ENCODE measurements at regions not wholly inside any gene's neighbourhood (a gene's known extent, or its start where the extent isn't known, plus 50 kb on each side); places are given as distances from the start of the nearest gene placed in this dataset.

DNA sequence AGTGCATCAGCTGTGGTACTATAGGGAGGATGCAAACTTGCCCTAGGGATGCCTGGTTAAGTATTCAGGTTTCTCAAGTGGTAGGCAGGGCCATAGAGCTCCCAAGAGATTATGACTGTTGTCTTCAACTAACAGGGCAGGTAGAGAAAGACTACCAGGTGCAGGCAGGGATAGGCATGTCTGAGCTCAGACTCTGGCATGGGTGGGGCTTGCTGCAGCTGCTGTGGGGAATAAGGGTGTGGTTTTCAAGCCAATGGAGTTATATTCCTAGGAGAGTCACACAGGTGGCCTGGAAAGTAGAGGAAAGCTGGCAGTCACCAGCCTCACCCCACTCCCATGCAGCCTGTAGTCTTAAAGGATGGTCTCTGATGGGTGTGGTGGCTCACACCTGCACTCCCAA lies 673.4 kb upstream of the ADGRL4 start:
- no peak for DNase-seq (ENCODE audit: low spot score)

DNA sequence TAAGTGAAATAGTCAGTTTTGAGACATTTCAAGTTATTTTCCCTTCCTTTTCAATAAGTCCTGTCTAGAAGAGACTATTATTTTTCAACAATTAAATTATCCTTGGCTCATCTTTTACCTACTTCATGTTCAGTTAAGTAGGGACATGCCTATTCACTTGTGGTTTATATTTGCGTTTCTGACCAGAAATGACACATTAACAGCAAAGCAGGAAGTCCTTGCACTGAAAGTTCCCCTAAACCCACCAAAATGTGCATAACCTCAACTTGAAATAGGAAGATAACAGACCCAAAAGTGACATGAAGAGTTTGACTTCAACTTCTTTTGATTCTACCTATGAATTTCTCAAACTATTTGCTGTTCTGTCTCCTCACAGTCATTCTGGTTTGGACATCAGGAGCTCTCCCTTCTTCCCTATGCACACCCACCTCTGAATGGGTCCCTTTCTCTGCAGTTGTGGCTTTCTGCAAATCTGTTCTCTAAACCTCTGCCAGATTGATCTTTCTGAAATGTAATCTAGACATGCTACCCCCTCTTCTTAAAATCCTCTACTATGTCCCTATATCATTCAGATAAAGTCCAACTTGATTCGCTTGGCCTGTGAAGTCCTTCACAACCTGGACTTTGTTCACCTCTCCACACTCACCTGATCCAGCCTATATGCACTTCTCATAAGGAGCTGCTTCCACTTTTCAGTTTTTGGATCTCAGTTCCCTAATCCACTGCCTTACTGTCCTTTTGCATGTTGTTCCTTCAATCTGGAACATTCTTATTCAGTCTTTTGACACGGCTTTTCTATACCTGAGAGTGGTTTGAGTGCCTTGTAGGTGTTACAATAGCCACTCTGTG lies 661.5 kb upstream of the ADGRL4 start:
- FAIRE-seq: no peak

More for the DNA sequence above, 673.4 kb upstream of the ADGRL4 start:
- FAIRE-seq: no peak

DNA sequence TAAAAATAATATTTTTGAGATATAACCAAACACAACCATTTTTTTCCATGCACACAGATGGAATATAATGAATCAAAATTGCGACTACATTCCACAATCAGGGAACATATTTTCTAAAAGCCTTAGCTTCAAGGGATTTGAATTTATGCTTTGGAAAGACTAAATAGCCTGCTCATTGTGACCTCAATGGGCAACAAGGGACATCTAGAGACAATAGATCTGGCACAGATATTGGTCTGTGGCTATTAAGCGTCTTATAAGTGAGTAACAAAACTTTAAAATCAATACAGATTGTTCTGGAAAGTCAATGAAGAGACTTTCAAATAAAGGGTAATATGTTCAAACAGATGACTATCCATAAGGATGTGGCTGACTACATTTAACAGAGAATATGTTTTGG lies 660.6 kb upstream of the ADGRL4 start:
- DNase-seq (ENCODE audit: low spot score) (no peak), FAIRE-seq (no peak)

More for the DNA sequence above, 661.5 kb upstream of the ADGRL4 start:
- DNase-seq (ENCODE audit: low spot score): no peak

DNA sequence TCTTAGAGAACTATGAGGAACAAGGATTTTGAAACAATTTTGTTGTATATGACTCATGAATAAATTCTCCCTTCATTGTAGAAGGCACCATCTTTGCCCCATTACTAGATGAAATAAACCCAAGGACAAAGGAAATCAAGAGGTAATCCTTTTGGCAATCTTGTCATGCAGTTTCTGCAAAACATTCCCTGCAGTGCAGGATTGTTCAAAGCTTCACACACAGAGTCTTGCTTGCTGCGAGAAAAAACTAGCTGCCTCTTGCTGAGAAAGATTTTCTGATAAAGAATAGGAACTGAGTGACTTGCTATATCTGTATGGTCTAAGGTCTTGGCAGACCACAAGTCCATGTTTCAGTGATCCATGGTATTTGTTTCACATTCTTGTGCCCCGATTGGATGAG lies 657.4 kb upstream of the ADGRL4 start:
- DNase-seq (ENCODE audit: low spot score): no peak
- FAIRE-seq: no peak

DNA sequence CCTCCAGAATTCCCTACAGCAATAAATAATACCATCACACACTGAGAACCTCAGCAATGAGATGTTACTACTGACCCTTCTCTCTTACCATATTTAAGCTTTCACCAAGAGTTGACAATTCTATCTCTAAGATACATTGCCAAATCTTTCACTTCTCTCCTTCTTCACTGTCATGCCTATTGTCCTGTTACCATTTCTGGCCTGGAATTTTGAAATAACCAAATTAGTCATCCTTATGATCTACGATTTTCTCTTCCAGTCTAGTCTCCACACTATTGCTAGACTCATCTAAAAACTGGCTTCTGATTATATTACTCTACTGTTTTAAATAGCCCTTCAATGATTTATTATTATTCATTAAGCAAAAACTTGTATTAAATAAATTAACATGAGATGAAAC lies 656.1 kb upstream of the ADGRL4 start:
- no peak for FAIRE-seq
- no peak for DNase-seq (ENCODE audit: low spot score)

DNA sequence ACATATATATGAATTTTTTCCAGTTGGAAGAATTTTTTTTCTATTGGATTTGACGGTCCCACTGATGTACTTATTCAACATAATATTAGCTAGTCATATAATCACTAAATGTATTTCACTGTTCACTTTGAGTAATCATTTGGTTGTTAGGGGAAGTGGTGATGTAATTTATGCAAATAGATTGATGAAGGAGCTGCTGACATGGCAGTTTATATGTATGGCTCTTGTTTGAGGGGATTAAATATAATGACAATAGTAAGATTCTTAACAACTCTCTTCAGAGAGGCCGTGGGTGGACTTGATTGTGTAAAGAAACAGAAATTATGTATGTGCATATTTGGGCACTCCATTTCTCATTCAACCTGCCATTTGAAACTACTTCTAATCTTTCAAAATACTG lies 653.6 kb upstream of the ADGRL4 start:
- DNase-seq (ENCODE audit: low spot score): no peak
- FAIRE-seq: no peak

DNA sequence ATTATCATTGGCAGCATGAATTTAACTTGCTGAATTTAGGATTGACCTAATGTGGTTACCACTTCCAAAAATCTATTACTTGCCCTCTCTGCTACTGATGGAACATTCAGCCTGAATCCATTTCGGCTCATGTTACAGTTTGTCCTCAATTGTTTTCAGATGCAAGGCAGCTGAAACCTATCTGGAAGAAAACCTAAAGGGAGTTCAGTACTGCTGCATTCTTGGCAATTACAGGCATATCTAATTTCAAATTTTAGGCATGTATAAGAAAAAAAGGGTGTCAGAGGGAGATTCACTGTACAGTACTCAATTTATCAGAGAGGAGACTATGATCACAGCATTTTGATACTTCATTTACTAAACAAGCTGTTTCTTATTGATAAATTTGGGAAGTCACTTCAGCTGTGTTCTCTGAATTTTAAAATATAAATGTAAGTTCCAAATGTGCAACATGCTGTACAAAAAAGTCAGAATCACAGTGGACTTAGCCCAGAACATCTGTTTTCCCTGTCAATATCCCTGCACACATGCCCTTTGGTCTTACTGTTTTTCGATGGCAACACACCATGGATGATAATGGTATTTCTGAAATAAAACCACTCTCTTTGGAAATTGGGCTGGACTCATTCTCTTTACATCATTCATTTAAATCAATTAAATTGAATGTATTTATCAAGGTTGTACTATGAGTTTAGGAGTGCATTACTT lies 651.6 kb upstream of the ADGRL4 start:
- DNase-seq (ENCODE audit: low spot score): no peak
- FAIRE-seq: no peak

DNA sequence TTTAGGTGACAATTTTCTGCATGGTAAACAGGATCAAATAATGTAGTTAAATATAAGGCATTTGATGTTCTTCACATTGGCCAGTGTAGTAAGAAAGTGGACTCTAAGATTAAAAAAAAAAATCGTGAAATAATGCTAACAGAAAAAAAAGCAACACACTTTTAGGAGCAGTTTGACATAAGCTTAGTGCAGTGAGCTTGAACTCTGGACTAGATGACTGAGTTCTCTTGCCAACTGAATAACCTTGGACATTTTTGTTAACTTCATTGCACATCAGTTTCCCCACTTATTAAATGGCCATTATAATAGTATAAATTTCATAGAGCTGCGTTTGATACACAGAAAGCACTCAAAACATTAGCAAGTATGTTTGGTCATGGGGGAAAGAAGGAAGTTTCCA lies 649.3 kb upstream of the ADGRL4 start:
- no peak for DNase-seq (ENCODE audit: low spot score)
- no peak for FAIRE-seq

DNA sequence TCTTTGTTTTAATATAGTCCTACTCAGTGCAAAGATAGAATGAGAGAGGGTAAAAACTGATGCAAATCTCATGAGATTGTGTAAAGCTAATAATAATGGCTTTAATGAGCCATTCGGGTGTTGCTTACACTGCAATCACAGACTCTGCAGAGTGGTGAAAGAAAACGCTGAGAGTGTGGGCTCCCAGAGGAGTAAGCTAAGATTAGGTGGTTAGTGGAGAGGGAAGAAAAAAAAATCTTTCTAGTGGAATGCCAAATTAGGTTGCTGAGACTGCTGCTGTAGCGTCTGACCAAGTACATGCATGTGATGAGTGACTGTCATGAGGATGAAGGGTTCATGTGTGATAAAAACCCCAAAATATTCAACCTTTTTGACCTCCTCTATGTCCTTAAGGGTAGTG lies 645.9 kb upstream of the ADGRL4 start:
- FAIRE-seq: no peak

DNA sequence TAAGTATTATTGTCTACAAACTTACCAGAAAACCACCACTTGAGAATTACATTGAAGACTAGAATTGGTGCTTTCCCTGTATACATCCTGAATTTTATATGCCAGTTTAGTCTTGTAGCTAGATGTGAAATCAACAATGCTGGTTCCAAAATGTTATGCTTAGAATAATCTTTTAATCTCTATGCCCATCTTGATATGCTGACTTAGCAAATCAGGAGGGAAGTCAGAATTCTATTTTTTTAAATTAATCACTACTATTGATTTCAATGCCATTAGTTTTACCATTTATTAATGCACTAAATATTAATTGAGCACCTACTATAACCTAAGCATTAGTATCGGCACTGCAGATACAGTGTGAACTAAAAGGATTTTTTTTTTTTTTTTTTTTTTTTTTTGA lies 641.6 kb upstream of the ADGRL4 start:
- DNase-seq (ENCODE audit: low spot score): no peak
- FAIRE-seq: no peak

More for the DNA sequence above, 645.9 kb upstream of the ADGRL4 start:
- DNase-seq (ENCODE audit: low spot score): no peak

DNA sequence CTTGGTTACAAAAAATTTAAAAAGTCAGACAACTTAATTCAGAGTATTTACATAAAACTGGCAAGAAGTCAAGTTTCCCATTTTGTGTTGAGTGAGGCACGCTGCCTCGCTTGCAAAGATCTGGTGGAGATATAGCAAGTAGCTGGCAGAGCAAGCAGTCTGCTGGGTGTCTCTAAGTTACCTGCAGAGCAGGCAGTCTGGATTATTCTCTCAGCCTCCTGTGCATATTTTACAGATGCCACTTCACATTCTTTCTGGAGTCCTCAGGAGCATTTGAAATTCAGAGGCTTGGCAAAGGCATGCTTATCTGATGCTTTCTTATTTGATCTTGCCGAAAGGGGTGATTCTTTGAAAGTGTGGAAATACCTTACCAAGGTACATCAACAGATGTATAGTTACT lies 640.4 kb upstream of the ADGRL4 start:
- DNase-seq (ENCODE audit: low spot score): no peak
- no peak for FAIRE-seq

DNA sequence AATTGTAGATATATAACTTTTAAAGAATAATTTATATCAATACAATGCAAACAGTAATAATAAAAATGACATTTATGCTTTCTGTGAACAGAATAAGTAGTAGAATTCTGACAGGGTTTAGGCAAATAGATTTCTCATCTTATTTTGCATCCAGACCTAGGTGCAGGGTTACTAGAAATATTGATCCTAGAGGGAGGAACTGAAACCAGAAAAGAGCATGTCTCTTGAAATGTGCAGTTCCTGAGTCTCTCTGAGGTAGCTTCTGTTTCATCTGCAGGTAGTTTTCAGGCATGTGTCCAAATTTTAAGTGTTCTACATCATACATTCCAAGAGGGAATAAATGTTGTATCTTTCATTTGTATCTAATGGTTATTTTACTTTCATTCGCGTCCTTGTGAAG lies 631.9 kb upstream of the ADGRL4 start:
- no peak for FAIRE-seq
- no peak for DNase-seq (ENCODE audit: low spot score)

DNA sequence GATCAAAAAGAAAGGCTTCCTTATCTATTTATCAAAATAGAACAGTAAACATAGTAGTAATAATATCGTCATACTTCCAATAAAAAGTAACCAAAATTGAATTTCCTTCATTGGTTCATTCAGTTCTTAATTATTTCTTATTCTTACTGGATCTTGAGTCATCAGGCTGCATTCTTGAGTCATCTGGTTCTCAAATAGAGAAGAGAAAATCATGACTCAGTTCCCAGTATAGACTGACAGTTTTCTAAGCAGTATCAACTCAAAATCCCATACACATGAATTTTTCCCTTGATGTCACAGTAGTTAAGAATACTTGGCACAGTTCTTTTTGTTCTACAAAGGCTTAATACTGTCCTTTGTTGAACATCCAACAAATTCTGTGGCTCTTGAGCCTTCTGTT lies 626.9 kb upstream of the ADGRL4 start:
- FAIRE-seq (no peak), DNase-seq (ENCODE audit: low spot score) (no peak)

DNA sequence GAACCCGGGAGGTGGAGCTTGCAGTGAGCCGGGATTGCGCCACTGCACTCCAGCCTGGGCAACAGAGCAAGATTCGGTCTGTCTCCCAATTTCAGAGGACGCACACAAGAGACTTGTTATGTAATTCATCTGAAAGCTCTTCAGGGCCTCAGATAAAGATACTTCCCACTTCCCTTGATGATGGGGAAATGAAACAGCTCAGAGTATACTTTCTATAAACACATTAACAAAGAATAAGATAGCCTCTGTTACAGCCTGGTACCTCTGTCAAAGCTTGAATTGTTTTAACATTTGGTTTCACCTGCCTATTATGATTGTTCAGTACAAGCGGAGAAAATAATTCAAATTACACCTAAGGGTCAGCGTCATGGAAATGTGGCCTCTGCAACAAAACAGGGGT lies 622.9 kb upstream of the ADGRL4 start:
- FAIRE-seq (no peak), DNase-seq (ENCODE audit: low spot score) (no peak)

DNA sequence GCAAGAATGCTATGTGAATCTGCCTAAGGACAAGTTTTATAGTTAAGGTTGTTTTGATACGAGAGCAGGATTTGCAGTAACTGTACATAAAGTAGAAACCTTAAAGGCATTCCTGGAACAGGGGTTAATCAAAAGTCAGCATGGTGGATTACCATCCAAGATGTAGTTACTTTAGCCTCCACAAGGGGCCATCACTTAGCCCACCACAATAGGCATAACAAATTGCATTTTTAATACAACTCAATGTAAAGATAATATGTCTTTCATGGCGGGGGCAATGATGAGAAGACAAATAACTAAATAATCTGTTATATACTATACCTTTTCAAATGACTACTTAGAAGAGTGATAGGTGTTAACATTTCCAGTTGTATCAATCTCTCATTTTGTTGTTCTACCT lies 611.2 kb upstream of the ADGRL4 start:
- FAIRE-seq: no peak

DNA sequence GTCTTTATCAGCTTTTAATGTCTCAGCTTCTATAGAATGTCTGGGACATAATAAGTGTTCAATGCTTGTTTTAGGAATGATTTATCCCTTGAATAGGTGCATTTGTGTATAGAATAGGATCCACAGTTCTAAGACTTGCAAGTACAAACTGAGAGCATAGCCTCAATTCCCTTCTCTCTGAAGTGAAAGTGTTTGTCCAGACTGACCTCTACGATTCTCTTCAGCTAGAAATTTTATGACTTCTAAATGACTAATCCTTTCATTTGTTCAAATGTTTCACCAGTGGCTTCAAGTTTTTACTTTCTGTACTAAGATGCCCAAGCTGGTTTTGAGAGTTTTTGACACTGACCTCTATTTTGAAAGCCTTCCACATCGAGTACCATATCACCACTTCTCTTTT lies 608.2 kb upstream of the ADGRL4 start:
- FAIRE-seq (no peak), DNase-seq (ENCODE audit: low spot score) (no peak)

More for the DNA sequence above, 611.2 kb upstream of the ADGRL4 start:
- no peak for DNase-seq (ENCODE audit: low spot score)

DNA sequence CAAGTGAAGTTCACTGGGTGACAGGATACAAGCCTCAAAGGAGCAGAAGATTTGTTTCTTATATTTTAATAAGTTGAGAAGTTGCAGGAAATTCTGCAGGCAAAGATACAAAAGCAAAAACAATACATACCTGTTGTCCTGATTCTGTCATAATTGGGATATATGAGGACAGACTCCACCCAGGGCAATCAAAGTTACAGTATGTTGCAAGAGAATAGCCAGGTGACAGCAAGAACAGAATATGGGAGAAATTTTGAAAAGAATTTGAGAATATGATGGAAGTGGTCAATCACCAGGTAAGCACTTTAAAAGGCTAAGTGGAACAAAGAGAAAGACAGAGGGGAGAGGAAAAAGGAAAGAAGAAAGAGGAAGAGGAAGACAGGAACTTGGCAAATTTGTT lies 607.6 kb upstream of the ADGRL4 start:
- no peak for DNase-seq (ENCODE audit: low spot score)
- no peak for FAIRE-seq

DNA sequence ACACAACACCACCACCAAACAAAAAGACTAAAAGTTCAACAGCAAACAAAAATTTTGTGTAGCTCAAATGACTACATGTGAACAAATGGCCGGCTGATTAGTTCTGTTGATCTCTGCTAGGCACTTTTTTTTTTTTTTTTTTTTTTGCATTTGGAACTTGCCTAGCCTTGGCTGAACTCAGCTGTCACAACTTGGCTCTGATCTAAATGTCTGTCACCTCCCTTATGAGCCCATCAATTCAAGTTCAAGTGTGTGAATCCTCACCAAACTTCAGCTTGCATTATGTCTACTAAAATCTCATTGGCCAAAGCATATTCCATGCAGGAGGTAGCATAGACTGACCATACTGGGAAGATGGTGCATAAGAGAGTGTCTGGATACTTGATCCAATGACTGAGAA lies 606.5 kb upstream of the ADGRL4 start:
- FAIRE-seq: no peak

DNA sequence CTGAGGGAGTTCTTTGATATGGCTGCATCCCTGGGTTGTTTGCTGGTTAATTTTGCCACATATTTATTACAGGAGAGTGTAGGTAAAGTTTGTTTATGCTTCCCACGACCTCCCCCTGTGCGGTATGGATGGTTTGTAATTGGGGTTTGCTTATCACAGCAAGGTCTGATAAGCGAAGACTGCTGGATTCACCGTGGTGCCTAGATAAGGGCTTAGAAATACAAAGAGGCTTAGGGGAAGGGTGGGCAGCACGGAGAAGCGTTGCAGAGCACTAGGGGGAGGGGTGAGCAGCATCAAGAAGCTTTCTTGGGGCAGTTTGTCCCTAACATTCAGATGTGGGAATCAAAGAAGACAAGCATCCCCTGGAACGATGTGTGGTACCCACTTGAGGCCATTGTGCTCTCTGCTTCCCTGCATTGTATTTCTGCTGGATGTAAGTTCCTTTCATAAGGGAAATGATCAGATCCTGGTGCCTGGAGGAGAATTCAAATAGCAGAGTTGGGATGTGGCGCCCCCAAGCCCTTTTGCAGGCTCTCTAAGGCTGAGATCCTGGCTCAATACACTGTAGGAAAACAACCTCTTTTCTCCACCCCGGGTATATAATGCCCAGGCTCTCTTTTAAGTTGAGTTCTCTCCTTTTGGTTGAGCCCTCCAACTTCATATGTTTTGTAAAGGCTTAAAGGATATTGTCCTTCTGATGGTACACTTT lies 598.1 kb upstream of the ADGRL4 start:
- FAIRE-seq (no peak), DNase-seq (ENCODE audit: low spot score) (no peak)

More for the DNA sequence above, 606.5 kb upstream of the ADGRL4 start:
- DNase-seq (ENCODE audit: low spot score): no peak

DNA sequence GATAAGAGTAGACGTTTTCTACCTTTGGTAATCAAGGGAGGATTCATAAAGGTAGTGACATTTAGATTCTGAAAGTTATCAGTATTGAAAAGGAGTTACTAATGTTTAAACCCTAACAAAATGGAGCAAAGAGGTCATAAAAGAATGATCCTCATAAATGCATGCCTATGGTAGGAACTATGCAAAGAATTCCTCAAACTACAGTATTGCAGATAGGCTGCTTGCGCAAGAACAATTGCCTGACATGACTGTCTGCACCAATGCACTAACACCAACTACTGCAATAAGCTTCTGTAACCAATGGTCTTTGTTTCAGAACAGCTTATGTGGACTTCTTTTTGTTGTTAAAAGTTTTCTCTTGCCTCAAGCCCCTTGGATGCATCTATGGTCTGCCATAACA lies 597.3 kb upstream of the ADGRL4 start:
- FAIRE-seq: no peak
- no peak for DNase-seq (ENCODE audit: low spot score)

DNA sequence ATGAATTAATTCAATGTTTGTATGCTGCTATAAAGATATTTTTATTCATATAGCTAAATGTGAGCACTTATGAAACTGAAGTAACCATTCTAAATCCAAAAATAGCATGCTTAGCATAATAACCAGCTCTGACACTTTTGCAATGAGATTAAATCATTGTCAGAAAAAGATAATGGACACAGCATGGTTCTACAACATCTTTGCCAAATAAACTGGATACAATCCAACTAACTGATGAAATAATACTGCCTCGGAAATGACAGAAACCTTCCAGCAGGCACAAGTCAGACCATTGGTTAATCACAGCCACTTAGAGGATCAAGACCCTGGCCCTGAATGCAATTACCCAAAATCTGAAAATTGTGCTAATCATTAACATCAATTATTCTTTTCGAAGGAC lies 592.7 kb upstream of the ADGRL4 start:
- FAIRE-seq: no peak
- no peak for DNase-seq (ENCODE audit: low spot score)

DNA sequence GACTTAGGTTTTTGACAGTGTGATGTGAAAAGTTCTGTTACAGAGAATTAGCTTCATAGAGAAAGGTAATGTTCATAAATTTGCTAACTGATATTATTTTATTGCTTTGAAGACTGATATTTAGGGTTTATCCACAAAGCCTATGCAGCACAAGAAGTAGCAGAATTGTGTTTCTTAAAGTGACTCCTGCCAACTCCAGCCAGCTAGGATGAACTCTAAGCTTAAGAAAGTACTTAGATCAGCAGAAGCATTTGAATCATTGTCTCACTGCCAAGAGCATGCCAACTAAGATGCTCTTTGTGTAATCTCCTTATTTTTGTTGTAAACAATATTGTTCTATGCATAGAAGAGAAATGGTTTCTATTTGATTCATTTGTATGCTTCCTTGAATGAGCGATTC lies 589.4 kb upstream of the ADGRL4 start:
- no peak for DNase-seq (ENCODE audit: low spot score)
- FAIRE-seq: no peak

All from urothelium cell line (cell line).